ENCODE measurements at regions not wholly inside any gene's neighbourhood (a gene's known extent, or its start where the extent isn't known, plus 50 kb on each side); places are given as distances from the start of the nearest gene placed in this dataset.

DNA sequence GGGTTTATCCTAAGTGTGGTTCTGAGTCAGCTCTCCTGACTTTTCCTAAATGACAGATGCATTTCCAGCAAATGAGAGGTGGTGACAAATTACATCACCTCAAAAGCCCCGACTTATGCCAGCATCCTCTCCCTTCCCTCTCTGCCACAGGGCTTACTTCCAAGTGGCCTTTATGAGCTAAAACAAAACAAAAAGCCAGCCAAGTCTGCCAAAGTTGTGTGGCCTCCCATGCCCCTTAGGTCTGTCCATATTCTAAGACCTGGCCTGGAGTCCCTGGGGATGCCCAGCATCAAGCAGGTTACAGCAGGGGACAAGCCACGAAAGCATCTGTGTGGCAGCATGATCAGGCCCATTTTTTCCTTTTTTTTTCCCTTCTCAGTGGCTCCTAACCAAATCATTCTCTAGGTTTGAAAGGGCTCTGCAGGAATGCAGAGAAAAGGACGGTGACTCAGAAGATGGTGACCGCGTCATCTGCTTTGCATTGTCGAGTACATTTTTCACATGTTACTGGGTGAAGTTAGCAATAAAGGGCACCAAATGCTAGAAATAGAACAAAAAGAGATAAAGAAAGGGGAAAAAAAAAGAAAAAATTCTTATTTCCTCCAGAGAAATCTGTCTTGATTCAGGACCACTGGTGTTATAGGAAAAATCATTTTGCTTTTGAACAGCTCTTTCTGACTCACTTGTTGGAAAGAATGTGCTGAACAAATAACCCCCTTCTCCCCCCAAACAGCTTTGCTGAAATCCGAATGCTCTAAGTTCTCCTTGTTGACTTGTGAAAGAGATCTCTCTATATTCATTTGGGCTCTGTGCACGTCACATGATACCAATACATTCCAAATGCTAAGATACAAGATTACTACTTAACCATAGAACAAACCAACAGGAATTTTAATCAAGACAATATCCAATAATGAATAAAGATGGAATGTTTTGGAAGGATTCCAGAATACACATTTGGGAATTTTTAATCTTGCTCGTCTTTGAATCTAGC lies 178.7 kb downstream of the EN1 start:
- intact Hi-C loops (cut with DNase I) = no loop called here
- no peak for DNase-seq

DNA sequence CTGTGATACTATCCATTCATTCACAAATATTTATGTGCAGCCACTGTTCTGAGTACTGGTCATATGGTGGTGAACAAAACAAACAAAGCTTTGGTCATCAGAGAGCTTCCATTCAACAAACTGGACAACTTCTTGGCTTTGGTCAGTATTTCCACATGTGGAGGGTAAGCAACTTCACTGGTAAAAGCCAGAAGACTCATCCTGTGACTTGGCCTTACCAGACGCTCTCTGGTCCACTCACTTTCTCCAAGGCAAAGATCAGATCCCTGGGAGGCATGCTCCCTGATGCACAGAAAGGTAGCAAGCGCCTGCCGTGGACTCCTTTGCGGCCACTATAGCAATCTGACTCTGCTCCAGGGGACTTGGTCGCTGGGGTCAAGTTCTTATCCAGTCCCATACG lies 179.5 kb downstream of the EN1 start:
- intact Hi-C loops (cut with DNase I) = no loop called here
- no peak for DNase-seq

DNA sequence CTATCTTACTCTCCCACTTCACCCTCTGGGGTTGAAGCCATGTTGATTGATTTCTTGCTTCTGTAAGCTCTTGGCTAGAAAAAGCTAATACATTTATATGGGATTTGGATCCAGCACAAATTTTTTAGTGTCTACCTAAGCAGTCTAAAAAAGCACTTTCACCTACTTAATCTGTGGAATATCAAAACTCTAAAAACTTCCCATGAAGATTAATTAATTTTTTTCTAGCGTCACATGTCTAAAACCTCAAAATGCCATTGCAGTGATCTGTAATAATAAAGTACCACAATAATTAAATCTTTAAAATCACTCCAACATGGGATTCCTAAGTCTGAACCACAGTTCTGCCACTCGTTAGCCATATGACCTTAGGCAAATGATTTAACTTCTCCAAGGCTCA lies 180.1 kb downstream of the EN1 start:
- no peak for DNase-seq
- intact Hi-C loops (cut with DNase I) = no loop called here

DNA sequence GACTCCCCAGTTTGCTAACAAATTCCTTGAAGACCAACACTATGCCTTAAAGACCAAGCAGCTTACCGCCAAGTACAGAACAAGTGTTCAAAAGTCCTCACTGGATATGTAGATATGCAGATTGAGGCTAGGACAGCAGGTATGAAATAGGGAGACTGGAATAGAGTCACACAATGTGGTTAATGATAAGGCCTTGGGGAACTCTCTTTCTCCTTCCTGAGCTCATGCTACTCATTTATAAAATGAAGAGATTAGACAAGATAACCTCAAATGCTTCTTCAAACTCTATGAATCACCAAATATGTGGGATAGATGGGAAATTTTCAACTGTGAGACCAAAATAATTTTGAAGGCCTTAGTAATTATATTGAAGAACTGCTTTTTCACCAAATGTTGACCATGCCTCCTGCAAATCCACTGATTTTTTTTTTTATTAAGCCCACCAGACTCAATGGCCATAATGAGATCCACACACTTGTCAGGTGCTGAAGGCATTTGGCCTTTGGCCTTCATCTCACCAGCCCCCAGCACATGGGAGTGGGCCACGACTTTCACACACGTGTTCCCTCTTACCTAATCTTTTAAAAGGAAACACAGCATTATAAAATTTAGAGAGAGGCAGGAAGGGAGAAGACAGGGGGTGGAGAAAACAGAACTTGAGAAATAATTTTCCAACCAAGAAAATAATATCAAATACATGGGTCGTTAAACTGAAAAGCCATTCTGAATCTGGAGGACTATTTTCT lies 181.5 kb downstream of the EN1 start:
- intact Hi-C loops (cut with DNase I) = no loop called here
- no peak for DNase-seq

DNA sequence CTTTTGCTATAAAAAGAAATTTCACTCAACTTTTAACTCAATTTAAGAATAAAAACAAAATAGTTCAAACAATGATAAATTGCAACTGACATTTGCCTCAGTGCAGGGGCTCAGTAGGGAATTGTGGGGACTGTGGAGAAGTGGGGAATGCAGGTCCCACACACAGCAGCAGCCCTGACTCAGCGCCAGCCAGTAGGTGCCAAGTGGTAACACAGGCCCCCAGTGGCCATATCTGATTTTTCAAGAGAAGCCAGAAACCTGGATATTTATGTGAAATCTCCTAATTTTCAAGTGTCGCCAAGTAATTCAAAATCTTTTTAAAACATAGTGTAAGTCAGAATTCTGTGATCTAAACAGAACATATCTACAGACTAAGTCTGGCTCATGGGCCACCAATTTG lies 186.3 kb downstream of the EN1 start:
- intact Hi-C loops (cut with DNase I) = no loop called here
- no peak for DNase-seq

DNA sequence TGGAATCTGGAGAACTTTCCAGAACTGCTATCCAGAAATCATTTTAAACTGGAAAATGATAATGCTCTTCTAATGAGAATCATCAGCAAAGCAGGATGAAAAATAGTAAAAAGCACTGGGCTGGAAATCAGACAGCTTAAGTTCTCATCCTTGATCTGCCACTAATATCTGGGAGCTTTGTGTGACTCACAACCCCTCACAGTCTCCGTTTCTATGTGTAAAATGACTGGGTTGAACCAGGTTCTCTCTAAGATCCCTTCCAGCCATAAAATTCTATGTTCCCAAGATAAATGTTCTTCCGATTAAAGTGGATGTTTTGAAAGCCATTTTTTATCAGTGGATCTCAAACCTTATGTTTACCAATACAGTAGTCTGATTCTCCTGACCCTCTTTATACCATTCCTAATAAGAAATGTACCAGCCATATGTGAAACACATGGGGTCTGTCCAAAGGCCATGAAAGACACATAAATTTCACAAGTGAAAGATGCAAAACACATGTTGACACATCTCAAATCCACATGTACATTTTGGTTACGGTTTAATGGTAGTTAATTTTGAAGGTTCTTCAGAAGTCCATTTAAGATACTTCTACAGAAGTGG lies 188.8 kb downstream of the EN1 start:
- DNase-seq = no peak
- intact Hi-C loops (cut with DNase I) = no loop called here

DNA sequence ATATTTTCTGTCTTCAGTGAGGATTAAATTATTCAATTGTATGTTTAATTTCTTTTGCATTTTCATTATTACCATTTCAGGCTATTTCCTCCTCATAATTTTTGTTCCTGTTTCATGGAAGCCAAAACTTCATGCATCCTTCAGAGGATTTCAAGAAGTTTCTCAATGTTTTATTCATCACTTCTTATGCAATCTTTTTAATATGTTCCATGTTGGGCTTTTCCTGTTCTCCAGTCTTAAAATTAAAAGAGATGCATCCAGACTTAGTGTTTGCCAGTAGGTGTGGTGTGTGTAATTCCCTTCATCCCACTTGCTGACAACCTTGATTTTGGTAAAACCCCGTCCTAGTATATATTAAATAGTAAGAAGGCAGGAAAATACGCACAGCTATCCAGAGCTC lies 190.0 kb downstream of the EN1 start:
- intact Hi-C loops (cut with DNase I) = no loop called here
- DNase-seq = no peak

DNA sequence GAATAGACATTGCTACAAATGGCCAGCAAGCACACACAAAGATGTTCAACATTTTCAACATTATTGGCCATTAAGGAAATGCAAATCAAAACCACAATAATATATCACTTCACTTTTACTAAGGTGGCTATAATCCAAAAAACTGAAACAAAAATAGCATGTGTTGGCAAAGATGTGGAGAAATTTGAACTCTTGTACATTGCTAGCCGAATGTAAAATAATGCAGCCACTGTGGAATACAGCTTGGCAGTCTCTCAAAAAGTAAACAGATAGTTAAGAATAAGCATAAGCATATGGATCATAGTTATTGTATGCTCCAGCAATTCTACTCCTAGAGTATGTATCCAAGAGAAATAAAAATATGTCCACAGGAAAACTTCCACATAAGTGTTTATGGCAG lies 192.5 kb downstream of the EN1 start:
- intact Hi-C loops (cut with DNase I) = no loop called here
- DNase-seq = no peak

DNA sequence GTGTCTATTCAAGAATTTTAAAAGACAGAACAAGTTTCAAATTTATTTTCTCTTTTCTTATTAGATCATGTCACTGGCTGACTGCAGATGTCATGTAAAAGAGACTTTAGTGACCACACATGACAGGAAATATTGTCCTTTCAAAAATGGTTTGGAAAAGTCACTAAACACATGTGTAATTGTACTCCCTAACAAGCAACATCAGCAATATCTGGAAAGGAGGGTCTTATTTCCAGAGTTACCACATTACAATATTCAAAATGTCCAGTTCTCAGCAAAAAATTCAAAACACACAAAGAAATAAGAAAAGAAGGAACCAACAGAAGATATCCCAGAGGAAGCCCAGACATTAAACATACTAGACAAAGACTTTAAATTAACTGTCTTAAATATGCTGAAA lies 197.1 kb downstream of the EN1 start:
- DNase-seq = no peak
- intact Hi-C loops (cut with DNase I) = loop anchor here (2.0 kb wide), 1 partner anchor 48 kb away; no protein-coding TSS in a partner anchor

DNA sequence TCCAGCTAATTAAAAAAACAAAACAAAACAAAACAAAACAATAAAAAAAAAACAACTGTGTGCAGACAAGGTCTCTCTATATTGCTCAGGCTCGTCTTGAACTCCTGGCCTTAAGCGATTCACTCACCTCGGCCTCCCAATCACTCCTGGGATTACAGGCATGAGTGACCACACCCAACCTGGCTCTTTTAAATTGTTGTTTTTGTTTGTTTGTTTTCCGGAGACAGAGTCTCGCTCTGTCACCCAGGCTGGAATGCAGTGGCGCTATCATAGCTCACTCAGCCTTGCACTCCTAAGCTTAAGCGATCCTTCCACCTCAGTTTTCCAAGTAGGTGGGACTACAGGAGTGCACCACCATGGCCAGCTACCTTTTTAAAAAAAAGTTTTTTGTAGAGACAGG lies 201.6 kb downstream of the EN1 start:
- no peak for DNase-seq
- intact Hi-C loops (cut with DNase I) = no loop called here

DNA sequence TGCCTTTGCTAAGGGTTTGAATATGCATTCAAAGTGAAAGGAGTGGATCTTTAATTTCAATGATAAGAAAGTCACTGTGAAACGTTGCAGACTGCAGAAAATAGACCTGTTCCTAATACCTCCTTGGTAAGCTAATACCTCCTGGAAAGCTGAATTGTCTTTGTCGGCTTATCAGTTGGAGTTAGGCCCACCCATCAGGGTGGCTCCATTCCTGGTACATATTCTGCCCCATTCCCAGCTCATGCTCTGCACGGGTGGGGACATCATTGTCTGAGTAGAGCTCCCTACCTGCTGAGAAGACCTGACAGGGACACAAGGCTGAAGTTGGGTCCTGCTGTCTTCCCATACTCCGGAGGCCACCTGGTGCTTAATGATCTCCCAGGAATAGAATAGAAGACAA lies 203.3 kb downstream of the EN1 start:
- intact Hi-C loops (cut with DNase I) = no loop called here
- no peak for DNase-seq

DNA sequence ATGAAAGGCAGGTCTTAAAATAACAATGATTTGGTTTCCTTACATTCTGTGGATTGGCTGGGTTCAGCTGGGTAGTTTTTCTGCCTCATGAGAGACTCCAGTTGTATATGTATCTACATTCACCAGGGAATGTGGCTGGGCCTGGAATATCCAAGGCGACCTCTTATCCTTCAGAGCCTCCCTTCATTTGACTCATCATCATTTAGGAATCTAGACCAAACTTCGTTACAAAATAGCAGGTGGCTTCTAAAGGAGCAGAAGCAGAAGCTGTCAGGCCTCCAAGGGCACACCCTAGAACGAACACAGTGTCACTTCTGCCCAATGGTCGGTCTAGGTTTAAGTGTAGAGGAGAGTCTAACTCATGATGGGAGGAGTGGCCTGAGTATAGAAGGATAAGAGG lies 204.2 kb downstream of the EN1 start:
- DNase-seq = no peak
- intact Hi-C loops (cut with DNase I) = no loop called here

DNA sequence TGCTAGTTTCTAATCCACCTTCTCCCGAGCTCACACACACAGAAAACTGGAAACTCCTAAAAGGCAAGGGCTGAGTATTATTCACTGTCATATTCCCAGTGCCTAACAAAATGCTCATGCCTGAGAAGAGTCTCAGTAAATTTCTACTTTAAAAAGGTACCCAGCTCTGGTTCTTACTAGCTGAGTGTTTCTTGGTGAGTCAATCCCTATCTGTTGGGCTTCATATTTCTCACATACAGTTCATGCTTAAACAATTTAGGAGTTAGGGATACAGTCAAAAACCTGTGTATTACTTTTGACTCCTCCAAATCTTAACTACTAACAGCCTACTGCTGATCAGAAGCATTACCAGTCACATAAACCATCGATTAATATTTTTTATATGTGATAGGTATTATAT lies 204.9 kb downstream of the EN1 start:
- DNase-seq = no peak
- intact Hi-C loops (cut with DNase I) = no loop called here

DNA sequence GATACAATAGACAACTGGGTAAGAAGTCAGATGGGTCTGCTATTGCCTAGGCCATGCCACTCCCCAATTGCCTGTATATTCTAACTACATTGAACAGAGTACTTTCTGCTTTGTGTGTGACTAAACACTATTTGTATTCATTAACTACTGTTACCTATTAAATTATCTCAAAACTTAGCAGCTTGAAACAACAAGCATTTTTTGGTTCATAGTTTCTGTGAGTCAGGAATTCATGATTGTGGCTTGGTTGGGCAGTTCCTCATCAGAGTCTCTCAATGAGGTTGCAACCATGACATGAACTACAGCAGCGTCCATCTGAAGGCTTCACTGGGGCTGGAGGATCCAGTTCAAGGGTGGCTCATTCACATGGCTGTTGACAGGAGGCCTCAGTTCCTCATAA lies 205.7 kb downstream of the EN1 start:
- no peak for DNase-seq
- intact Hi-C loops (cut with DNase I) = no loop called here

DNA sequence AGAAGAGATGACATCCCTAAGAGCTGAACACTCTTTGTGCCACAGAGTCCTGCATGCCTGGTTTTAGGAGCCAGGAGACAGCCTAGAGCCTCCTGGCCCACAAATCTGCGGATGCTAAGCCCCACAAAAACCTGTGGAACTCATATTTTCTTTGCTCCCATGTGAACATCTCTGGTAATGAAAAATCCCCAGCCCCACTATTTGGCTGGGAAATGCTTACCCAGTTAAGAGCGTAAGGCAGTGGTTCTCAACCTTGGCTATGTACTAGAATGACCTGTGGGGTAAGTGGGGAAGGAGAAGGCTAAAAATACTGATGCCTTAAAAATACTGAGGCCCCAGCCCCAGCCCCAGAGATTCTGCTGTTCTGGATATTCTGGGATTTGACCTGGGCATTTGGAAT lies 208.1 kb downstream of the EN1 start:
- intact Hi-C loops (cut with DNase I) = no loop called here
- DNase-seq = no peak

DNA sequence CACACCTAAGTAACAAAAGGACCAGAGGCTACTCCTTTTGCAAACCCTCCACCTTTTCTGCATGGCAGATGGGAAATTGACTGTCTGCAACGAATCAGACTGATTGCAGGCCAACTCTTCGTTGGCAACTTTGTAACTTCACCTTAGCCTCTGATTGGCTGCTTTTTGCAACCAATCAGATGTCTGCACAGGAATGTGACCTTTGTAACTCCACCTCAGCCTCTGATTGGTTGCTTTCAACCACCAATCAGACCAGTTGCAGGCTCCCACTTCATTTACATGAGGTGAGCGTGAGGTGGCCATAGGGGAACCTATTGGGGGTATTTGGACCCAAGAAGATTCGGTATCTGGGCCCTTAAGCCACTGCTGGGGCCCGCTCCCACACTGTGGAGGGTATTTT lies 209.0 kb downstream of the EN1 start:
- no peak for DNase-seq
- intact Hi-C loops (cut with DNase I) = no loop called here

DNA sequence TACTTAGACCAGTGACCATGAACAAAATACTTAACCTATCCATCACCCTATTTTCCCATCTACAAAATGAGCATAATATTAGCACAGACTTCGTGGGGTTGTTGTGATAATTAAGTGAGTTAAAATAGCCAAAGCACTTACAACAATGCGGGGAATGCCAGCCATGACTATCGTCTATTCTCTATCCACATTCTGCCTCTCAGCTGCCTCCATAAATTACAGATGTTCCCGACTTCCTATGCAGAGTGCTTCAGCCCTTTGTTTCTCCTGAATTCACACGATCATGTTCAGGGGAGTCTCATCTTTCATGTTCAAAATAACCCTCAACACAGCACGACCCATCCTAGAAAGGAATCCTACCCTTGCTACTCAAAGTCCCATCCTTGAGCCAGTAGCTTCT lies 211.6 kb downstream of the EN1 start:
- intact Hi-C loops (cut with DNase I) = no loop called here
- no peak for DNase-seq

DNA sequence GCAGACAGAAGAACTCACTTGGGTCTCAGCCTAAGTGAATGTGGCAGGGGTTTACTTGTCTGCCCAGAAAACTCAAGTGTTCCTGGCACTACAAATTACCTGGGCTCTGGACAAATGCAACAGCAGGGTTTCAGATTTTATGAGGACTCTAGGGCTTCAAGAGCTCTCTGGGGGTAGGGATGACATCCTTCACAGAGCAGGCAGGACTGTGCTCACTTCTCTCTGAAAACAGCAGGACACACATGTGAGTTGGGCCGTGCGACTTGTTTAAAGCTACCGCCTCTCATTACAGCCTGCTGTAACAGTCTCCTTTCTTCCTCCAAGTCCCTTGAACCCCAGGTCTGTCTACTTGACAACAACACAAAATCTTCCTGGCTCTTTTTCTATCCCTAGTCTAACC lies 212.6 kb downstream of the EN1 start:
- intact Hi-C loops (cut with DNase I) = no loop called here

DNA sequence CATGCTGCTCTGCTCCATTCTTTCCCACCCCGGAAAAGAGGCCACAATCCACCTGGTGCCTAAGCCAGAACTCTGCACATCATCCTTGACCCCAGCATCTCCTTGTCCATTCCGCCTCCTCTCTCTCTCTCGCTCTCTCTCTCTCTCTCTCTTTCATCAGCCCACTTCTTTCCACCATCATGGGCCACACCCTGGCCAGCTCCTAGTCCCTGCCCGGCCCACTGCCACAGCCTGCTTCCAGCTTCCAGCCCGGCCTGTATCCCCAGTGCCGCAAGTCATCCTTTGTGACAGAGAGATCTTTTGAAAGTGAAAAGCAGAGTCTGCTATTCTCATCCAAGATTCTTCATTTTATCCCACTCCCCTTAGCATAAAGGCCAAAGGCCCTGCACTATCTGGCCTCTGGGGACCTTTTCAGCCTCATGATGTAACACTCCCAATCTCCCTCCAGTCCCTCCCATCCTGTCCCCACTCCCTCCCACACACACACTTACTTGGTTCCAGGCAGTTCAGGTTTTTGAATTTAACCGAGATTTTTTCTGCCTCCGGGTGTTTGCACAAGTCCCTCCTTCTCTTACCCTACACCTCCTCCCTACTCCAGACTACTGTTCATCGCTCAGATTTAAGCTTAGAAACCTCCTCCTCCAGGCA lies 214.0 kb downstream of the EN1 start:
- intact Hi-C loops (cut with DNase I) = no loop called here
- no peak for DNase-seq

More for the DNA sequence above, 212.6 kb downstream of the EN1 start:
- DNase-seq = no peak

DNA sequence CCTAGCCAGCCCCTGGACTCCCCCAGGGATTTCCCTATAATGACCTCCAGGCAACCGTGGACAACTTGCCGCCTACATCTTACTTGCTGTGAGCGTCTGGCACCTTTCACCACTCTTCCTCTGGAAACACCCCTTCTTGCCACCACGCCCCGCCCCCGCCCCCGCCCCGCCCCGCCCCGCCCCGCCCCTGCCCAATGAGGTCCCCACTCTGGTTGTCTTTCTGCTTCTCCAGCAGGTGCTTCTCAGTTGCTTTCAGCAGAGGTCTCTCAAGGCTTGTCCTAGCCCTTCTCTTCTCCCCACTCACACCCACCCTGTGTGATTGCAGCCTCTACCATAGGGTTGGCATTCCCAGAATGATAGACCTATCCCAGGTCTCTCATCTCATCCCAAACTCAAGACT lies 214.5 kb downstream of the EN1 start:
- intact Hi-C loops (cut with DNase I) = no loop called here
- DNase-seq = no peak

DNA sequence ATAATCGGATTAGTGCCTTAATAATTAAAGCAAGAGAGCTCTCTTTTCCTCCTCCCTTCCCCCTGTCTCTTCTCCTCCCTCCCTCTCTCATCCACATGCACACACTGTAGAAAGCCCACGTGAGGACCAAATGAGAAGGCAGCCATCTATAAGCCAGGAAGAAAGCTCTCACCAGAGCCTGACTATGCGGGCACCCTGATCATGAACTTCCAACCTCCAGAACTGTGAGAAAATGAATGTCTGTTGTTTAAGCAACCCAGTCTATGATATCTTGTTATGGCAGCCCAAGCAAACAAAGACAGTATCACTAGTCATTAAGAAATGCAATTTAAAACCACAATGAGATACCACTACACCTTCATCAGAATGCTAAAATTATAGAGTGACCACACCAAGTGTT lies 220.3 kb downstream of the EN1 start:
- DNase-seq = no peak
- intact Hi-C loops (cut with DNase I) = no loop called here
